Activated CD8-positive, alpha-beta T cell treated with anti-CD3 and anti-CD28 coated beads for 36 hours (primary cell): ENCODE measurements at regions not wholly inside any gene's neighbourhood (a gene's known extent, or its start where the extent isn't known, plus 50 kb on each side); places are given as distances from the start of the nearest gene placed in this dataset.

Experiments used
- ATAC-seq: fragments of 200-7000 bp; cut with Tn5 transposase; one replicate; pipeline ENCODE4 v1.10.0; 2021; ENCODE audit warnings: mild to moderate bottlenecking, moderate library complexity
- CTCF ChIA-PET: fragments of 350-600 bp; sonication (Branson Sonifier 250); formaldehyde crosslinking; loops from one replicate; lab custom pipeline; 2021; ENCODE audit warnings: antibody characterized with exemption; lab: Charles Lee
- POLR2A ChIA-PET: fragments of 350-600 bp; sonication (Branson Sonifier 250); formaldehyde crosslinking; loops from one replicate; lab custom pipeline; 2021; ENCODE audit warnings: antibody characterized with exemption; lab: Charles Lee
- DNase-seq: peaks from one replicate; pipeline ENCODE4 v3.0.0-alpha.2; 2020
- H3K27ac Mint-ChIP-seq: one replicate; pipeline ENCODE4 v1.8.0; 2021; ENCODE audit warnings: mild to moderate bottlenecking, mixed read lengths
- H3K27me3 Mint-ChIP-seq: one replicate; pipeline ENCODE4 v1.8.0; 2021; ENCODE audit warnings: mixed read lengths
- H3K36me3 Mint-ChIP-seq: one replicate; pipeline ENCODE4 v1.8.0; 2021; ENCODE audit warnings: low read depth, mixed read lengths
- H3K4me1 Mint-ChIP-seq: one replicate; pipeline ENCODE4 v1.8.0; 2021; ENCODE audit warnings: low read depth, mixed read lengths
- H3K4me3 Mint-ChIP-seq: one replicate; pipeline ENCODE4 v1.8.0; 2021; ENCODE audit warnings: mild to moderate bottlenecking, moderate library complexity, mixed read lengths
- H3K9me3 Mint-ChIP-seq: one replicate; pipeline ENCODE4 v1.8.0; 2021; ENCODE audit warnings: mixed read lengths
- CTCF ChIP-seq: fragments of 200-600 bp; IDR thresholded peaks from one replicate; pipeline ENCODE4 v1.8.0; 2022; ENCODE audit warnings: antibody characterized with exemption, mild to moderate bottlenecking
- intact Hi-C: fragments of 100-400 bp; cut with micrococcal nuclease; formaldehyde crosslinking; loops from one replicate; pipeline ENCODE4 v1.10.0; 2022

GRCh38 chr17:77744066-77744988 is 214.2 kb upstream of the TNRC6C start:
- ChIA-PET POLR2A (no interaction called here), CTCF (interaction anchor here (1.2 kb wide), 1 partner anchor 202 kb away, joined by 3 read pairs; no protein-coding TSS in a partner anchor)
- intact Hi-C loops = no loop called here
- Mint-ChIP-seq H3K27ac (no peak overlapping the region), H3K4me1 (no peaks in the 10 kb centered on the region), H3K4me3 (no peak overlapping the region), H3K27me3 (no peaks in the 10 kb centered on the region), H3K36me3 (no peaks in the 10 kb centered on the region), H3K9me3 (no peaks in the 10 kb centered on the region)
- TF ChIP-seq CTCF = no peak
- DNase-seq (no peak), ATAC-seq (no peak)

- intact Hi-C loops = no loop called here
- H3K4me3 Mint-ChIP-seq = no peak overlapping the region
- POLR2A ChIA-PET = no interaction called here
- no peak overlapping the region for H3K27ac Mint-ChIP-seq
- CTCF ChIA-PET = interaction anchor here (1.2 kb wide), 1 partner anchor 268 kb away, joined by 3 read pairs; no protein-coding TSS in a partner anchor
- no peaks in the 10 kb centered on the region for H3K9me3 Mint-ChIP-seq
- H3K4me1 Mint-ChIP-seq = no peaks in the 10 kb centered on the region
- no peaks in the 10 kb centered on the region for H3K36me3 Mint-ChIP-seq
- H3K27me3 Mint-ChIP-seq = no peaks in the 10 kb centered on the region
- TF ChIP-seq CTCF = no peak
- no peak for ATAC-seq
- DNase-seq = no peak
These were observed 212.8 kb upstream of the TNRC6C start for GRCh38 chr17:77745702-77746101.

- no peaks in the 10 kb centered on the region for H3K9me3 Mint-ChIP-seq
- H3K36me3 Mint-ChIP-seq = no peaks in the 10 kb centered on the region
- POLR2A ChIA-PET = interaction anchor here (0.6 kb wide), 1 partner anchor 128 kb away, joined by 3 read pairs; no protein-coding TSS in a partner anchor
- DNase-seq (no peak), ATAC-seq (no peak)
- CTCF ChIA-PET = interaction anchor here (2.1 kb wide), 1 partner anchor 204 kb away, joined by 8 read pairs; no protein-coding TSS in a partner anchor
- H3K4me3 Mint-ChIP-seq = no peak overlapping the region
- no peaks in the 10 kb centered on the region for H3K27me3 Mint-ChIP-seq
- H3K27ac Mint-ChIP-seq = no peak overlapping the region
- no peaks in the 10 kb centered on the region for H3K4me1 Mint-ChIP-seq
- intact Hi-C loops = no loop called here
- TF ChIP-seq CTCF = no peak
These were observed 212.1 kb upstream of the TNRC6C start for GRCh38 chr17:77746393-77746792.

GRCh38 chr17:77746896-77747554 is 211.5 kb upstream of the TNRC6C start:
- POLR2A ChIA-PET = no interaction called here
- ATAC-seq = no peak
- intact Hi-C loops = no loop called here
- Mint-ChIP-seq H3K9me3 (no peaks in the 10 kb centered on the region), H3K27me3 (no peaks in the 10 kb centered on the region), H3K4me1 (no peaks in the 10 kb centered on the region), H3K4me3 (no peak overlapping the region), H3K27ac (no peak overlapping the region), H3K36me3 (no peaks in the 10 kb centered on the region)
- DNase-seq = no peak
- TF ChIP-seq CTCF = no peak
- CTCF ChIA-PET = interaction anchor here (2.1 kb wide), 1 partner anchor 204 kb away, joined by 8 read pairs; no protein-coding TSS in a partner anchor
